NCI-H1105 treated with DMSO at 0.1 percent for 48 hours (cell line): ENCODE measurements at regions not wholly inside any gene's neighbourhood (a gene's known extent, or its start where the extent isn't known, plus 50 kb on each side); places are given as distances from the start of the nearest gene placed in this dataset.

Experiments used
- DNase-seq: peaks from one replicate; lab custom pipeline; 2025; lab: John Stamatoyannopoulos, UW

DNA sequence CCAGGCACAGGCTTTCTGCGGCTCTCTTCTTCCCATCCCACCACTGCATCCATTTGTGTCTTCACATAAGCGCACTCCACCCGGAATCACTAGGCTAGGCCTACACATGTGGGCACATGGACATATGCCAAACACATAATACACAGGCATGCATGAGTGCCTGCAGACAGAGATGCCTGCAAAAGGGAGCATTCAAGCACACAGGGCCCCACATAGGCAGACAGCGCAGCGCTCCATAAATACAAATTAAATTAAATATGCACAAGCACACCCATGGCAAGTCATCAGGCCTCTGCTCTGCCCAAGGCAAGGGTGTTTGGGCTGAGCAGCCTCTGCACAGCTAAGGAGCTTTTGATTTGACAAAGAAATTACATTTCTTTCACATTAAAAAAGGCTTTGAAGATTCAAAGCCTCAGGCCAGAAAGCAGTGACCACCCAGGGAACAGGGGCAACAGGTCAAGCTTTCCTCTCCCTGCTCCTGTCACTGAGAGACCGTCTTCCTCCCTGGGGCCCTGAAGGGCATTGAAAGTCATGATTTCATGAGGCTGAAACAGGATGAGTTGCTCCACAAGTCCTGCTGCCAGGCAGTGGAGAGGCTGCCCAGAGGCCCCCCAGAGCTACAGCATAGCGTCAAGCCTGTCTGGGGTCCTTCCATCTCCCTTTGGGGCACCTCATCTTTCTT lies 134.2 kb upstream of the LRFN2 start:
- no peak for DNase-seq

GRCh38 chr6:40720375-40720748 lies 133.2 kb upstream of the LRFN2 start:
- DNase-seq, result no peak

DNA sequence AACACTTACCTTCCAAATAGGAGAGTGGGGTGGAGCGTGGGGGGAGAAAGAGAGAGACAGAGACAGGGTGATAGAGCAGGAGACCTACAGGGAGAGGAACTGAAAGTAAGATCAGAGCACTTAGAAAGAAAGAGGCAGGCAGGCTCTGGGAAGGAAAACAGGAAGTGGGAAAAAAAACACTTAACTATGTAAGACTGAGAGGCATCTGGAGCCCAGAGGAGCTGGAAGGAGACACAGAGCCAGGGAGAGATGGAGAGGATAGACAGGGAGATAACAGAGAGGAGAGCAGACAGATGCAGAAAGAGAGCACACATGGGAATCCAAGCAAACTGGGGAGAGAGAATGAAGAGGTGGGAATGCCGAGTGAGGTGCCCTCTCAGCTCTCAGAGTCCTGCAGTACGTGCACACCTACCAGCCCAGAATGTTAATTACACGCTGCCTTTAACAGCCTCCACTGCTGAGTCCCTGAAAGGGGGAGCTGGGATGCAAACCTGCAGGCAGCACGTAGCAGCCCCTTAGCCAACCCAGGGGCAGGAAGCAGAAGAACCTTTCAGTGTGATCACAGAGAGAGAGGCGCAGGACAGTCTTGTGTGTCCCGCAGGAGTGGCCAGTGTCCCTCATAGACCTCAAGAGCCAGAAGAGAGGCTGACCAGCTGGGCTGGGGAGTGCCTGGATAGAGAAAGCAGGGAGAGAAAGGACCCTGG lies 132.7 kb upstream of the LRFN2 start:
- peak; percentile 21 for DNase-seq

GRCh38 chr6:40718401-40718800 lies 131.2 kb upstream of the LRFN2 start:
- DNase-seq, result no peak

- no peak for DNase-seq
Measured at GRCh38 chr6:40717411-40718057, 130.4 kb upstream of the LRFN2 start.

- no peak for DNase-seq
Measured at GRCh38 chr6:40715570-40716403, 128.6 kb upstream of the LRFN2 start.

- no peak for DNase-seq
Measured at GRCh38 chr6:40714576-40715564, 127.7 kb upstream of the LRFN2 start.

GRCh38 chr6:40714143-40714542 lies 127.0 kb upstream of the LRFN2 start:
- no peak for DNase-seq

GRCh38 chr6:40713002-40713719 lies 126.0 kb upstream of the LRFN2 start:
- DNase-seq, result no peak

- peak; percentile 31 for DNase-seq
Measured at GRCh38 chr6:40710626-40711330, 123.6 kb upstream of the LRFN2 start.

- DNase-seq, result no peak
Measured at GRCh38 chr6:40708049-40708448, 120.9 kb upstream of the LRFN2 start.

DNA sequence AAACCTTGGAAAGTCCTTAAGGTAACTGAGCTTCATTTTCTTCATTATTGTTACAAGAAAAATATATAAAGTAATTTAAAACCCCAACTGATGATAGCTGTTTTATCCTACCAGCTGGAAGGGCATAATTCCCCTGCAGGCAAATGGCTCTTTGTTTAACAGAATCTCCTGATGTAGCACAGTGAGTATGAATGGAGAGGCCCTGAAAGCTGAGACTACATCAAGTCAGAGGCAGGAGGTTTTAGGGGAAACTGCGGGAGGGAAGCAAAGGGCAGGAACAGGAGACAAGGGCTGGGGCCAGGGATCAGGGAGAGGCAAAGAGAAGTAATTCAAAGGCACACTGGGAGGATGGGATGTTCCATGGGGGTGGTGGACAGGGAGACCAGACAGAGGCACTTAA lies 119.0 kb upstream of the LRFN2 start:
- no peak for DNase-seq

DNA sequence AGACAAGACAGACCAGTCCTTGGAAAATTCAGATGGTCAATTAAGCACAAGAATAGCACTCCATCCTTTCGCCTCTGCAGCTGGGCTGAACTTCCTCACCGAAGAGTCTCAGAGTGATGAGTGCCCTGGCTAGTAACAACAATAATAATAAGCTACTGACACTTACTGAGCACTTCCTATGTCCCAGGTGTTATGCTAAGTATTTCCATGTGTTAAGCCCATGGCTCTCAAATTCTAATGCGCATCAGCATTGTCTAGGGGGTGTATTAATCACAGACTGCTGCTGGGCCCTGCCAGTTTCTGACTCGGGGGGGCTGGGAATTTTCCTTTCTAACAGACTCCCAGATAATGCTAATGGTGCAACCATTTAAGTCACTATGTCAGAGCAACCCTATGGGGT lies 118.2 kb upstream of the LRFN2 start:
- no peak for DNase-seq

- no peak for DNase-seq
Measured at GRCh38 chr6:40701352-40702007, 114.3 kb upstream of the LRFN2 start.

- no peak for DNase-seq
Measured at GRCh38 chr6:40700006-40700580, 112.9 kb upstream of the LRFN2 start.

DNA sequence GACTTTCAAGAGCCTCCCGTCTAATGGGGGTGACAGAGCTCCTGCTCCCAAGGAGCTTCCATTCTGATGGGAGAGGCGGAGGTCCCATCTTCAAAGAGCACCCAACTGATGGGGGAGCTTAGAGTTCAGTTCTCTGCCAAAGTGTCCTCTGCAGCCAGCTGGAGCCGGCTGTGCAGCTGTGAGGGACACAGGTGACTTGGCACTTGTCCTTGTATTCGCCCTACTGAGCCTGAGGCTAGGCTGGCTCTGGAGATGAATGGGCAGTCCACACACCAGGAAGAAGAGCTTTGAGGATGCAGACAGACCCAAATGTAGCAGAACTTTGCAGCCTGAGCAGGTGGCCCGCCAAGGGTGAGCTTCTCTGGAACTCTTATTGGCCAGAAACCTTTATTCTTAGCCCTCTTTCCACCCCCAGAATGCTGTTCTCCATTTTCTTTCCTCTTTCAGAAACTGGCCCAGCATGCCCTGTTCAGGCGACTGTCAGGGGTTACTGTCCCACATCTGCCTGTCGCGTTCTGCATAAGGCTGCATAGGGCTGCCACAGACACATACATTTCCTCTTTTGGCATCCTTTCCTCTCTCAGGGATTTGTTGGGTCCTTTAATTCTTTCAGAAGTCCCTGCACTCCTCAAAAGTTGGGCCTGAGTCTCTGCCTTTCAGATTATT lies 108.7 kb upstream of the LRFN2 start:
- DNase-seq, result no peak

- no peak for DNase-seq
Measured at GRCh38 chr6:40695114-40695513, 108.0 kb upstream of the LRFN2 start.

DNA sequence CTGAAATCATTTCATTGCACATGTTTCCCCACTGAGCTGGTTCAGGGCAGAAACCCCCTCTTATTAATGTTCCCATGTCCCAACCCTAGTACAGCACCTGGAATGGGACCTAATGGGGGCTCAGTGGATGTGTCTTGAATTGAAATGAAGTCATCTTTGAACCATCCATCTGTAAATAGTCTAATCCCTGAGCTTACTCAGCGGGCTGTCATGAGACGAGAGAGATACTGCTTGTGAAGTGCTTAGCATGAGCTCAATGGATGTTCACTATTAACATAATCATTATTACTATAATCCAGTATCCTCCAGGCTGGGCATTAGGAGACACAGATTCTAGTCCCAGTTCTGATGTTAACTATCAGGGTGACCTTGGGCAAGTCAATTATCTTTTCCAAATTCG lies 106.6 kb upstream of the LRFN2 start:
- no peak for DNase-seq
